Activated CD8-positive, alpha-beta T cell treated with anti-CD3 and anti-CD28 coated beads, Interleukin-2, amount 10 ng/mL, durations not matched to agents 7 days and 5 days (primary cell): ENCODE measurements at regions not wholly inside any gene's neighbourhood (a gene's known extent, or its start where the extent isn't known, plus 50 kb on each side); places are given as distances from the start of the nearest gene placed in this dataset.
"Not testable (repeated sequence)": the region's sequence is repeated elsewhere in the genome, so short reads cannot be mapped to it uniquely, and the experiment has no call there.

Experiments
- ATAC-seq: fragments of 150-1000 bp; cut with Tn5 transposase; one replicate; pipeline ENCODE4 v1.10.0; 2021; ENCODE audit warnings: moderate library complexity
- CTCF ChIA-PET: fragments of 350-600 bp; sonication (Branson Sonifier 250); formaldehyde crosslinking; loops from one replicate; lab custom pipeline; 2021; ENCODE audit warnings: antibody characterized with exemption; lab: Charles Lee
- POLR2A ChIA-PET: fragments of 350-600 bp; sonication (Branson Sonifier 250); formaldehyde crosslinking; loops from one replicate; lab custom pipeline; 2021; ENCODE audit warnings: antibody characterized with exemption; lab: Charles Lee
- DNase-seq: peaks from one replicate; pipeline ENCODE4 v3.0.0-alpha.2; 2020
- H3K27ac Mint-ChIP-seq: one replicate; pipeline ENCODE4 v1.8.0; 2021; ENCODE audit warnings: mild to moderate bottlenecking, mixed read lengths
- H3K27me3 Mint-ChIP-seq: one replicate; pipeline ENCODE4 v1.8.0; 2021; ENCODE audit warnings: low read depth, mixed read lengths
- H3K36me3 Mint-ChIP-seq: one replicate; pipeline ENCODE4 v1.8.0; 2021; ENCODE audit warnings: low read depth, mixed read lengths
- H3K4me1 Mint-ChIP-seq: one replicate; pipeline ENCODE4 v1.8.0; 2021; ENCODE audit warnings: low read depth, mixed read lengths
- H3K4me3 Mint-ChIP-seq: one replicate; pipeline ENCODE4 v1.8.0; 2021; ENCODE audit warnings: mild to moderate bottlenecking, mixed read lengths
- H3K9me3 Mint-ChIP-seq: one replicate; pipeline ENCODE4 v1.8.0; 2022; ENCODE audit warnings: mixed read lengths; ENCODE audit not compliant: insufficient read depth

- ATAC-seq, result peak; percentile 30
- peaks cover 7% of the 10 kb centered on the region for H3K36me3 Mint-ChIP-seq
- no peak for DNase-seq
- H3K4me3 Mint-ChIP-seq, result peak overlapping the region; percentile 52
- no peak overlapping the region for H3K27ac Mint-ChIP-seq
- ChIA-PET POLR2A (no interaction called here), CTCF (no interaction called here)
- peaks cover 3% of the 10 kb centered on the region for H3K9me3 Mint-ChIP-seq
- H3K4me1 Mint-ChIP-seq, result peaks cover 4% of the 10 kb centered on the region
- peaks cover 18% of the 10 kb centered on the region for H3K27me3 Mint-ChIP-seq
Observed at GRCh38 chr20:26209171-26209941, 512.7 kb upstream of the ZNF337 start.

GRCh38 chr20:26208296-26209091 is 511.8 kb upstream of the ZNF337 start:
- CTCF ChIA-PET, result no interaction called here
- peak; percentile 57 for ATAC-seq
- peak; percentile 45 for DNase-seq
- H3K4me1 Mint-ChIP-seq, result peaks cover 4% of the 10 kb centered on the region
- peaks cover 4% of the 10 kb centered on the region for H3K9me3 Mint-ChIP-seq
- POLR2A ChIA-PET, result no interaction called here
- peak overlapping the region; percentile 25 for H3K4me3 Mint-ChIP-seq
- H3K36me3 Mint-ChIP-seq, result peaks cover 7% of the 10 kb centered on the region
- peaks cover 18% of the 10 kb centered on the region for H3K27me3 Mint-ChIP-seq
- H3K27ac Mint-ChIP-seq, result no peak overlapping the region

GRCh38 chr20:26207967-26208295 is 511.3 kb upstream of the ZNF337 start:
- H3K27ac Mint-ChIP-seq, result peak overlapping the region; percentile 69
- DNase-seq, H3K9me3 Mint-ChIP-seq, POLR2A ChIA-PET, ATAC-seq, H3K36me3 Mint-ChIP-seq, H3K4me1 Mint-ChIP-seq, CTCF ChIA-PET: not testable (repeated sequence)
- H3K4me3 Mint-ChIP-seq, result peak overlapping the region; percentile 59
- peaks cover 18% of the 10 kb centered on the region for H3K27me3 Mint-ChIP-seq

- Mint-ChIP-seq H3K27me3 (peaks cover 18% of the 10 kb centered on the region), H3K9me3 (peaks cover 10% of the 10 kb centered on the region), H3K4me3 (peak overlapping the region; percentile 59), H3K4me1 (peaks cover 4% of the 10 kb centered on the region), H3K27ac (peak overlapping the region; percentile 69), H3K36me3 (peaks cover 7% of the 10 kb centered on the region)
- POLR2A ChIA-PET, result no interaction called here
- ATAC-seq, result no peak
- CTCF ChIA-PET, result no interaction called here
- no peak for DNase-seq
Observed at GRCh38 chr20:26207237-26207966, 510.7 kb upstream of the ZNF337 start.

- Mint-ChIP-seq H3K9me3 (peaks cover 25% of the 10 kb centered on the region), H3K27ac (no peak overlapping the region), H3K27me3 (peaks cover 18% of the 10 kb centered on the region), H3K4me1 (peaks cover 4% of the 10 kb centered on the region), H3K4me3 (no peak overlapping the region), H3K36me3 (peaks cover 7% of the 10 kb centered on the region)
- ATAC-seq (no peak), DNase-seq (no peak)
- CTCF ChIA-PET, result no interaction called here
- POLR2A ChIA-PET, result no interaction called here
Observed at GRCh38 chr20:26205350-26205749, 508.7 kb upstream of the ZNF337 start.

- H3K4me1 Mint-ChIP-seq, H3K36me3 Mint-ChIP-seq, ATAC-seq, H3K27me3 Mint-ChIP-seq, H3K4me3 Mint-ChIP-seq, H3K27ac Mint-ChIP-seq, DNase-seq, POLR2A ChIA-PET, CTCF ChIA-PET: not testable (repeated sequence)
- H3K9me3 Mint-ChIP-seq, result peaks cover 24% of the 10 kb centered on the region
Observed at GRCh38 chr20:26201026-26201425, 504.4 kb upstream of the ZNF337 start.

- H3K36me3 Mint-ChIP-seq, H3K9me3 Mint-ChIP-seq, H3K4me1 Mint-ChIP-seq, POLR2A ChIA-PET, CTCF ChIA-PET, H3K27ac Mint-ChIP-seq, DNase-seq, H3K27me3 Mint-ChIP-seq, H3K4me3 Mint-ChIP-seq, ATAC-seq: not testable (repeated sequence)
Observed at GRCh38 chr20:26187329-26187728, 490.7 kb upstream of the ZNF337 start.

GRCh38 chr20:26183720-26184119 is 487.1 kb upstream of the ZNF337 start:
- H3K36me3 Mint-ChIP-seq, H3K27ac Mint-ChIP-seq, H3K27me3 Mint-ChIP-seq, H3K4me3 Mint-ChIP-seq, H3K4me1 Mint-ChIP-seq, DNase-seq, ATAC-seq, POLR2A ChIA-PET, CTCF ChIA-PET, H3K9me3 Mint-ChIP-seq: not testable (repeated sequence)

- H3K9me3 Mint-ChIP-seq, H3K27me3 Mint-ChIP-seq, H3K4me3 Mint-ChIP-seq, H3K4me1 Mint-ChIP-seq, POLR2A ChIA-PET, H3K27ac Mint-ChIP-seq, CTCF ChIA-PET, DNase-seq, H3K36me3 Mint-ChIP-seq, ATAC-seq: not testable (repeated sequence)
Observed at GRCh38 chr20:26181364-26181763, 484.7 kb upstream of the ZNF337 start.

- H3K4me3 Mint-ChIP-seq, ATAC-seq, DNase-seq, H3K4me1 Mint-ChIP-seq, CTCF ChIA-PET, H3K27me3 Mint-ChIP-seq, H3K9me3 Mint-ChIP-seq, POLR2A ChIA-PET, H3K36me3 Mint-ChIP-seq, H3K27ac Mint-ChIP-seq: not testable (repeated sequence)
Observed at GRCh38 chr20:26171875-26172274, 475.2 kb upstream of the ZNF337 start.

GRCh38 chr20:26169506-26169905 is 472.9 kb upstream of the ZNF337 start:
- no peak overlapping the region for H3K4me3 Mint-ChIP-seq
- ATAC-seq, result no peak
- no peaks in the 10 kb centered on the region for H3K27me3 Mint-ChIP-seq
- H3K9me3 Mint-ChIP-seq, result no peaks in the 10 kb centered on the region
- DNase-seq, result no peak
- no peaks in the 10 kb centered on the region for H3K4me1 Mint-ChIP-seq
- H3K36me3 Mint-ChIP-seq, result no peaks in the 10 kb centered on the region
- no peak overlapping the region for H3K27ac Mint-ChIP-seq
- ChIA-PET CTCF (no interaction called here), POLR2A (no interaction called here)

- Mint-ChIP-seq H3K27ac (no peak overlapping the region), H3K36me3 (no peaks in the 10 kb centered on the region), H3K4me3 (no peak overlapping the region), H3K27me3 (no peaks in the 10 kb centered on the region), H3K4me1 (no peaks in the 10 kb centered on the region), H3K9me3 (no peaks in the 10 kb centered on the region)
- POLR2A ChIA-PET, result no interaction called here
- CTCF ChIA-PET, result no interaction called here
- DNase-seq (no peak), ATAC-seq (no peak)
Observed at GRCh38 chr20:26167499-26167898, 470.8 kb upstream of the ZNF337 start.
